ENCODE measurements at regions not wholly inside any gene's neighbourhood (a gene's known extent, or its start where the extent isn't known, plus 50 kb on each side); places are given as distances from the start of the nearest gene placed in this dataset.

DNA sequence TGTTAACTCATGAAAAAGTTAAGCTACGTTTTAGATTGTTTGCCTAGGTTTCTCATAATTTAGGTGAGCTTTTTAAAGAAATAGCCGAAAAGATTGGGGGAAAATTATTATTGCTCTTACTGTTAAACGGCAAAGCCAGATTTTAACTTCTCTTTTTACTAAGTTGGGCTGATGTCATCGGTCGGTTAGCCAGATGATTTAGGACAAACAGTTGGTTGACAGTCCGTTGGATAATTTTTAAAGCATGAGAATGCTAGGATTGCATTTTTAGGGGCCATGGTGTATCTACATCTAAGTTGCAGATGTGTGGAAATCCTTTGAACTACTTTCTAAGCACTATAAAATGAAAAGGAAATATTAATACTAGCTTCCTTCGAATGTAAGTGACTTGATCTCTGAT lies 280.9 kb upstream of the AKR1E2 start:
- TF ChIP-seq, protein P1, sequence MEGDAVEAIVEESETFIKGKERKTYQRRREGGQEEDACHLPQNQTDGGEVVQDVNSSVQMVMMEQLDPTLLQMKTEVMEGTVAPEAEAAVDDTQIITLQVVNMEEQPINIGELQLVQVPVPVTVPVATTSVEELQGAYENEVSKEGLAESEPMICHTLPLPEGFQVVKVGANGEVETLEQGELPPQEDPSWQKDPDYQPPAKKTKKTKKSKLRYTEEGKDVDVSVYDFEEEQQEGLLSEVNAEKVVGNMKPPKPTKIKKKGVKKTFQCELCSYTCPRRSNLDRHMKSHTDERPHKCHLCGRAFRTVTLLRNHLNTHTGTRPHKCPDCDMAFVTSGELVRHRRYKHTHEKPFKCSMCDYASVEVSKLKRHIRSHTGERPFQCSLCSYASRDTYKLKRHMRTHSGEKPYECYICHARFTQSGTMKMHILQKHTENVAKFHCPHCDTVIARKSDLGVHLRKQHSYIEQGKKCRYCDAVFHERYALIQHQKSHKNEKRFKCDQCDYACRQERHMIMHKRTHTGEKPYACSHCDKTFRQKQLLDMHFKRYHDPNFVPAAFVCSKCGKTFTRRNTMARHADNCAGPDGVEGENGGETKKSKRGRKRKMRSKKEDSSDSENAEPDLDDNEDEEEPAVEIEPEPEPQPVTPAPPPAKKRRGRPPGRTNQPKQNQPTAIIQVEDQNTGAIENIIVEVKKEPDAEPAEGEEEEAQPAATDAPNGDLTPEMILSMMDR (IDR thresholded peaks at IDR 0.05; ENCODE audit: low read depth, low read length), result no peak
- no peak for TF ChIP-seq POLR2A (IDR thresholded peaks at IDR 0.05; ENCODE audit: extremely low read depth, insufficient read length)

Data from NB4 (cell line).